Endothelial cell of umbilical vein (primary cell): ENCODE measurements at regions not wholly inside any gene's neighbourhood (a gene's known extent, or its start where the extent isn't known, plus 50 kb on each side); places are given as distances from the start of the nearest gene placed in this dataset.

Experiments
- BruUV-seq: library from RNA; stranded (reverse); fragments of 400-500 nt; replicated peaks from 2 replicates; lab custom pipeline; 2021; lab: Mats Ljungman, UMichigan
- CTCF ChIA-PET: fragments of 300-600, 350-600 bp; sonication (Branson Sonifier 250); formaldehyde crosslinking; loops from one replicate; lab custom pipeline; 2021; ENCODE audit warnings: antibody characterized with exemption, inconsistent platforms; lab: Charles Lee
- POLR2A ChIA-PET: fragments of 300-600, 350-600 bp; sonication (Branson Sonifier 250); formaldehyde crosslinking; loops from one replicate; lab custom pipeline; 2021; ENCODE audit warnings: antibody characterized with exemption, inconsistent platforms; lab: Charles Lee
- DNase-seq: peaks from one replicate; pipeline ENCODE4 v3.0.0-alpha.2; 2011; ENCODE audit warnings: low read depth, low spot score
- FAIRE-seq: peaks from 2 replicates; lab custom pipeline; 2011; peaks lifted over from hg19 to GRCh38; lab: Jason Lieb, UNC
- H2AFZ ChIP-seq: 2 replicates; pipeline ENCODE4 v1.6.0; 2012; ENCODE audit warnings: low read depth, low read length, control low read depth, inconsistent platforms
- H3K27ac ChIP-seq: 2 replicates; pipeline ENCODE4 v1.5.1; 2011; ENCODE audit warnings: low read depth, mild to moderate bottlenecking, control low read depth, low read length, moderate library complexity; ENCODE audit not compliant: insufficient read depth
- H3K27me3 ChIP-seq, 2 experiments: 2 replicates each; pipeline versions ENCODE4 v1.6.0 to v1.6.1; 2011; ENCODE audit warnings: low read length in 2 of 2, mixed read lengths in 1 of 2; ENCODE audit not compliant: control insufficient read depth in 2 of 2, insufficient read depth in 2 of 2
- H3K36me3 ChIP-seq, 2 experiments: 2 replicates in 1 of 2; 3 replicates in 1 of 2; pipeline ENCODE4 v1.5.1; 2011; ENCODE audit warnings: low read length in 2 of 2, mild to moderate bottlenecking in 1 of 2, moderate library complexity in 1 of 2; ENCODE audit not compliant: control insufficient read depth in 2 of 2, insufficient read depth in 2 of 2; ENCODE audit errors: extremely low read depth in 1 of 2
- H3K4me1 ChIP-seq: 3 replicates; pipeline ENCODE4 v1.5.1; 2011; ENCODE audit warnings: mild to moderate bottlenecking, low read length; ENCODE audit not compliant: control insufficient read depth, insufficient read depth; ENCODE audit errors: extremely low read depth
- H3K4me2 ChIP-seq: 2 replicates; pipeline ENCODE4 v1.6.1; 2011; ENCODE audit warnings: low read length, control low read depth, mixed read lengths; ENCODE audit not compliant: insufficient read depth
- H3K4me3 ChIP-seq, 3 experiments: fragments of 200-600 bp in 1 of 3; sonication (generic), shearing (Covaris generic) in 1 of 3; replicated peaks in 1 of 3; 2 replicates each; pipeline ENCODE4 v1.5.1; 2011 to 2016; ENCODE audit warnings: control low read depth in 3 of 3, low read length in 3 of 3, mild to moderate bottlenecking in 2 of 3, inconsistent platforms in 1 of 3, low read depth in 1 of 3, moderate library complexity in 1 of 3; ENCODE audit not compliant: insufficient read depth in 1 of 3
- H3K79me2 ChIP-seq: 2 replicates; pipeline ENCODE4 v1.6.0; 2012; ENCODE audit warnings: low read length, inconsistent platforms; ENCODE audit not compliant: control insufficient read depth, insufficient read depth
- H3K9ac ChIP-seq: replicated peaks from 2 replicates; pipeline ENCODE3; 2011; ENCODE audit warnings: low read length, control low read depth; ENCODE audit not compliant: insufficient read depth; ENCODE audit errors: extremely low read depth
- H3K9me1 ChIP-seq: replicated peaks from 3 replicates; pipeline ENCODE4 v1.6.0; 2011; ENCODE audit warnings: mild to moderate bottlenecking, low read length; ENCODE audit not compliant: control insufficient read depth, insufficient read depth; ENCODE audit errors: extremely low read depth
- H3K9me3 ChIP-seq: replicated peaks from 2 replicates; pipeline ENCODE4 v1.5.1; 2012; ENCODE audit warnings: low read length, inconsistent platforms; ENCODE audit not compliant: control insufficient read depth, insufficient read depth
- H4K20me1 ChIP-seq: replicated peaks from 2 replicates; pipeline ENCODE3; 2011; ENCODE audit warnings: mild to moderate bottlenecking, low read length; ENCODE audit not compliant: control insufficient read depth, insufficient read depth; ENCODE audit errors: extremely low read depth
- EZH2 ChIP-seq: IDR thresholded peaks from 2 replicates; pipeline ENCODE4 v1.6.1; 2012; ENCODE audit warnings: borderline replicate concordance, low read depth, mild to moderate bottlenecking, moderate library complexity, low read length, inconsistent platforms; ENCODE audit not compliant: severe bottlenecking
- FOS ChIP-seq: IDR thresholded peaks from 2 replicates; pipeline ENCODE4 v1.6.1; 2011; ENCODE audit warnings: mild to moderate bottlenecking, low read length, moderate library complexity, borderline replicate concordance; ENCODE audit not compliant: insufficient read depth
- GATA2 ChIP-seq: IDR thresholded peaks from 2 replicates; pipeline ENCODE4 v1.7.0; 2011; ENCODE audit warnings: low read depth, mild to moderate bottlenecking, moderate library complexity, mixed read lengths, low read length; ENCODE audit not compliant: insufficient read length, insufficient read depth
- JUN ChIP-seq: IDR thresholded peaks from 2 replicates; pipeline ENCODE4 v1.6.1; 2011; ENCODE audit warnings: borderline replicate concordance, low read depth; ENCODE audit not compliant: insufficient read length, insufficient read depth
- MYC ChIP-seq: IDR thresholded peaks from one replicate; pipeline ENCODE4 v1.6.1; 2011; ENCODE audit warnings: mild to moderate bottlenecking, low read depth, low read length
- POLR2A ChIP-seq: IDR thresholded peaks from 2 replicates; pipeline ENCODE4 v1.6.1; 2012; ENCODE audit warnings: low read depth, mild to moderate bottlenecking, control low read depth, low read length
- POLR2AphosphoS5 ChIP-seq: IDR thresholded peaks from 2 replicates; pipeline ENCODE4 v1.6.1; 2012; ENCODE audit warnings: low read depth, mild to moderate bottlenecking, control low read depth, low read length, moderate library complexity; ENCODE audit not compliant: insufficient read depth
- dilution Hi-C: fragments of 300-500 bp; cut with MboI; formaldehyde crosslinking; loops from one replicate; pipeline ENCODE4 v1.15.0; 2019; ENCODE audit warnings: low sequenced_read_pairs; ENCODE audit not compliant: extremely low pct_ligation_motif_present
- intact Hi-C: fragments of 100-400 bp; cut with micrococcal nuclease; formaldehyde crosslinking; loops from one replicate; pipeline ENCODE4 v1.10.0; 2022
- TF ChIP-seq, protein P1 (sequence below), 2 donors: IDR thresholded peaks; 1 replicate in 1 of 2; 2 replicates in 1 of 2; pipeline ENCODE4 v1.5.1; 2011; ENCODE audit warnings: low read length in 2 of 2, mild to moderate bottlenecking in 2 of 2, moderate library complexity in 2 of 2, control low read depth in 1 of 2, inconsistent platforms in 1 of 2, low read depth in 1 of 2; ENCODE audit not compliant: insufficient read depth in 1 of 2; ENCODE audit errors: extremely low read depth in 1 of 2
- TF ChIP-seq, protein P2 (sequence below): IDR thresholded peaks from 2 replicates; pipeline ENCODE4 v1.6.1; 2011; ENCODE audit not compliant: insufficient read depth, insufficient read length

DNA sequence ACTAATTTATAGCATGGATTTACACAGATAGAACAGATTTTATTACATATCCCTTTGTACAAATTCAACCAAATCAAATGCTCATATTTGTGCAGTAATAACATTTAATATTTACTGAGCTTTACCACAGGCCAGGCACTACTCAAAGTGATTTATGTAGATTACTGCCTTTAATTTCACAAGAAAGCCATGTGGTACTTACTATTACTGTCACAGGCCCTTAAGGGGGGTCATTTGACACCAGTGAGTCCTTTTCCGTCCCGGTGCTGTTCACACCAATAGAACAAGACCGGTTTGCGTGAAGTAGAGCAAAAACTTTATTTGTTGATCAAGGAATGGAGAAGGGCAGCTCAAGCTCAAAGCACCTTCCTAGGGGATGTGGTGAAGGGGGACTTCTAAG, 308.5 kb upstream of the KCNN2 start:
- Histone ChIP-seq H2AFZ (no peak overlapping the region), H3K36me3 (no peaks in the 10 kb centered on the region), H3K9me3 (no peaks in the 10 kb centered on the region), H3K9ac (no peak overlapping the region), H3K79me2 (no peaks in the 10 kb centered on the region), H3K4me3 (no peak overlapping the region), H3K4me1 (no peaks in the 10 kb centered on the region), H3K4me2 (no peak overlapping the region), H3K9me1 (no peaks in the 10 kb centered on the region), H3K27me3 (peaks cover 35 to 40% of the 10 kb centered on the region in 2 experiments), H4K20me1 (no peaks in the 10 kb centered on the region), H3K27ac (no peak overlapping the region)
- TF ChIP-seq POLR2A (no peak), FOS (no peak), MYC (no peak), GATA2 (no peak), POLR2AphosphoS5 (no peak), EZH2 (no peak), JUN (no peak)
- TF ChIP-seq, protein P1, sequence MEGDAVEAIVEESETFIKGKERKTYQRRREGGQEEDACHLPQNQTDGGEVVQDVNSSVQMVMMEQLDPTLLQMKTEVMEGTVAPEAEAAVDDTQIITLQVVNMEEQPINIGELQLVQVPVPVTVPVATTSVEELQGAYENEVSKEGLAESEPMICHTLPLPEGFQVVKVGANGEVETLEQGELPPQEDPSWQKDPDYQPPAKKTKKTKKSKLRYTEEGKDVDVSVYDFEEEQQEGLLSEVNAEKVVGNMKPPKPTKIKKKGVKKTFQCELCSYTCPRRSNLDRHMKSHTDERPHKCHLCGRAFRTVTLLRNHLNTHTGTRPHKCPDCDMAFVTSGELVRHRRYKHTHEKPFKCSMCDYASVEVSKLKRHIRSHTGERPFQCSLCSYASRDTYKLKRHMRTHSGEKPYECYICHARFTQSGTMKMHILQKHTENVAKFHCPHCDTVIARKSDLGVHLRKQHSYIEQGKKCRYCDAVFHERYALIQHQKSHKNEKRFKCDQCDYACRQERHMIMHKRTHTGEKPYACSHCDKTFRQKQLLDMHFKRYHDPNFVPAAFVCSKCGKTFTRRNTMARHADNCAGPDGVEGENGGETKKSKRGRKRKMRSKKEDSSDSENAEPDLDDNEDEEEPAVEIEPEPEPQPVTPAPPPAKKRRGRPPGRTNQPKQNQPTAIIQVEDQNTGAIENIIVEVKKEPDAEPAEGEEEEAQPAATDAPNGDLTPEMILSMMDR (IDR thresholded peaks at IDR 0.05; ENCODE audit: extremely low read depth in 1 of 2, insufficient read depth in 1 of 2, low read depth in 1 of 2, low read length in 2 of 2): no peak
- TF ChIP-seq, protein P2, sequence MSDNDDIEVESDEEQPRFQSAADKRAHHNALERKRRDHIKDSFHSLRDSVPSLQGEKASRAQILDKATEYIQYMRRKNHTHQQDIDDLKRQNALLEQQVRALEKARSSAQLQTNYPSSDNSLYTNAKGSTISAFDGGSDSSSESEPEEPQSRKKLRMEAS: no peak
- intact Hi-C loops (no loop called here), dilution Hi-C loops (no loop called here)
- DNase-seq (no peak), FAIRE-seq (no peak)
- no TSS peak for BruUV-seq
- CTCF ChIA-PET: no interaction called here
- POLR2A ChIA-PET: no interaction called here
